G401 (cell line): ENCODE measurements at regions not wholly inside any gene's neighbourhood (a gene's known extent, or its start where the extent isn't known, plus 50 kb on each side); places are given as distances from the start of the nearest gene placed in this dataset.
A peak's percentile ranks its signal among the peaks of the same experiment; 100 is the strongest.

Experiments
- DNase-seq: peaks from one replicate; pipeline ENCODE4 v3.0.0-alpha.2; 2015; ENCODE audit warnings: low spot score
- in situ Hi-C: cut with HindIII; loops from 2 replicates; pipeline ENCODE4 v1.10.0; 2016; ENCODE audit warnings: low sequenced_read_pairs, mixed read lengths

- DNase-seq, result no peak
- in situ Hi-C loops, result no loop called here
Observed at GRCh38 chr3:150194957-150195356, 213.1 kb upstream of the TSC22D2 start.

- in situ Hi-C loops, result no loop called here
- DNase-seq, result no peak
Observed at GRCh38 chr3:150194513-150194912, 213.6 kb upstream of the TSC22D2 start.

DNA sequence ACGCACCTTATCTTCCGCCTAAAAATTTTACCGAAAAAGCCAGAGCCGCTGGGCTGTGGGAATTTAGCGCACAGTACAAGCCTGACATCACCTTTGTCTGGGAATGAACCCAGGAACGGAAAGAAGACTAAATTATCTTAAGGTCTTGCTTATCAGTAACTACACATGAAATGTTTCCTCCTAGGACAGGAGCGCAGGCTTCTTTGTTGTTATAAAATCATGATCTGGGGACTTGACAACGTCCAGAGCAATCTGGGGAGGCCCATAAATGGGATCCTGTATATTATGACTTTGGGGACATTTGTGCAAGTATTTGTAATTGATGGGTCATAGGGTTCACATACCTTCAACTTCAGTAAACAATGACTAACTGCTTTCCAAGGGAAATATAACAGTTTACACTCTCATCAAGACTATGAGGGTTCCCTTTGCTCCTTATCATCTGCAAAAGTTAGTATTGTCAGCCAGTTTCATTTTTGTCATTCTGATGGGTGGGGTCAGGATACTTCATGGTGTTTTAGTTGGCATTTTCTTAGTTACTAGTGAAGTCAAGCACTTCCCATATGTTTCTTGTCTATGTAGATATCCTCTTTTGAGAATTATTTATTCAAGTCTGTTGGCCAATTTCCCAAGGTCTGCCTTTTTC is 213.9 kb upstream of the PFN2 start:
- DNase-seq, result no peak
- in situ Hi-C loops, result no loop called here

DNA sequence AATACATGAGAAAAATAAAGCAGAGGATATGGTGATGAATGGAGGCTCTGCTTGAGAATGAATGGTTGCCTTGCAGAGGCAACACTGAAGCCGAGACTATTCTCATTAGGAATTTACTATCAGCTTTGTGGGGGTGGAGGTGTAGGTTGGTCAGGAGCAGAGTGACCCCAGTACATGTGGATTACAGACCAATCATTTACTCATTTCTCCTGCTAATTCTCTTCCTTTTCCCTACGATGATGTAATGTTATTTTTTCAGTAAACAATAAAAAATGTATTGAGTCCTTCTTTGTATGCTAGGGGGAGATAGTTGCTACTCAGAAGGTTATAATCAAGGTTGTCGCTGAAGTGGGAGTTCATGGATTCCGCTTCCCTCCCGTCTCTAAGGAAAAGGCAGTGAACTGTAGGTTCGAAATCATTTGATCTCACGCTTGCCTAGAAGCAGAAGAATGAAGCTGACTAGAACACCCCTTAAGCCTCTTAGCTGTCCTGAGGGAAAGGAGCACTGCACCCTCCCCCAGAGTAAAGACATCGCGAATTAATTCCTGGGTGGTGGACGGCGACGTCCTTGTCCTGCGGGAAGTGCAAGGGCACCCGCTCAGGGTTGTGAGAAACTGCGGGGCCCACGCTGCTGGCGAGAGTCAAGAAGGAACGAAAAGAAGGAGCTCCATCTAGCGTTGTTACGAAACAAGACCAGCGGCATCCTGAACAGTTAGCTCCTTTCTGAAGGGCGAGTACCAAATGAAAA is 213.2 kb upstream of the PFN2 start:
- in situ Hi-C loops, result no loop called here
- peak; percentile 84 for DNase-seq

DNA sequence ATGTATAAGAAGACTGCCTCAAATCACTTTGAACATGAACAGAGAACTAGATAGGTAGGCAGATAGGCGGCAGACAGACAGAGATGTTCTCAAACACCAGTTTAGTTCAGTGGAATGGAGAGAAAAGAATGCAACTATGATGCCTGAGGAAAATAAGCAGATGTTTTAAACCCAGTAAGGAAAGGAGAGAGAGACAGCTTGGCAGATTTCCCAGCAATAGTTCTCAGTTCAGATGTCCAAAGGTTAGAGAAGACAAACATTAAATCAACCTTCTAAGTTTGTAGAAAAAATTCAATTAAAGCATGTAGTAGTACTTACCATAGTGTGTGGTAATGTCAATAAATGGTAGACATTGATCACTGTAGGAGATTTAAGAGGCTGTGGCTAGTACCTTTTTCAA is 209.6 kb upstream of the PFN2 start:
- no peak for DNase-seq
- in situ Hi-C loops, result no loop called here

DNA sequence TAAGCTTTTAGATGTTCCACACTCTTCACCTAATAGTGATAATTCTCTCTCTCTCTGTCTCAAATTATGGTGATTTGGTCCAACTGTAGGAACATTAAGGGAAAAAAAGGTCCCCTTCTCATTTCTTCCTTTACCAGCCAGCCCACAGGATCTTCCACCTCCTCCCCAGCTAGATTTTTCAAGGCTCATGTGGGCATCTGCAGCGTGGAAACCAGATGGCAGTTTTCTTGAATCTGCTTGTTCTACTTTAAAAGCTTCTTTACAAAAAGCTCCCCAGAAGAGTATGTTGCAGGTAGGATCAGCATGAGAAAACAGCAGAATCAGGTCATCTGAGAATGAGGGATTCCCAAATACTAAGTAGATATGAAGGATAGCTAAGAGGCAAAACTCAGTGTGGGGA is 208.6 kb upstream of the PFN2 start:
- in situ Hi-C loops, result no loop called here

DNA sequence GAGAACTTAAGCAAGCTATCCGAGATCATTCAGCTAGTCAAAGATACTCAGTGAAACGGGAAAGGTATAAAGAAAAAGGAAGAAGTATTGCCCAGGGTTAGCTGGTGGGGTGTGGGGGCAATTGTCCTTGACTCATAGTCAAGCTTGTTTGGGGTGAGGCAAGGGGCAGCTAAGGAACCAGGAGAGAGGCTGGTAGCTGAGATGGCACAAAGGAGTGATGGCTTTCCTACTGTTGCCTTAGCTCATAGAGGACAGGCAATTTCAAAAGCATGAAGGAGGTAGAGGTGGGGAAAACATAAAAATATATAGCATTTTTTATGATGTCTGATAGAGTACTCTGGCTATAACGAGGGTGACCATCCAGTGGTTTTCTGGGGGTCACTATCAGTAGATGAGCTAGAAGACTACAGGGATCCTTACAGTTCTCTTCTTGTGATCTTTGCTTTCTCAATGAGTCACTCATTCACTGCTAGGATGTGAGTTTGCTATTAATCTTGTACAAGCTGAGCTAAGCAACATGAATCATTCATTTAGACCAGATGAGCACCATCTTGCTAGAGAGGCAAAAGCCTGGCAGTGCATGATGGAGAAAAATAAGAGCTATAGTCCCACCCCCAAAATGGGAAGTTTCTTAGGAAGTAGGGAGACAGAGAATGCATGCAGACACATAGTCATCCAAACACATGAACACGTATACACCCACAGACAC is 207.1 kb upstream of the PFN2 start:
- no peak for DNase-seq
- in situ Hi-C loops, result no loop called here

More for the DNA sequence above, 208.6 kb upstream of the PFN2 start:
- no peak for DNase-seq

DNA sequence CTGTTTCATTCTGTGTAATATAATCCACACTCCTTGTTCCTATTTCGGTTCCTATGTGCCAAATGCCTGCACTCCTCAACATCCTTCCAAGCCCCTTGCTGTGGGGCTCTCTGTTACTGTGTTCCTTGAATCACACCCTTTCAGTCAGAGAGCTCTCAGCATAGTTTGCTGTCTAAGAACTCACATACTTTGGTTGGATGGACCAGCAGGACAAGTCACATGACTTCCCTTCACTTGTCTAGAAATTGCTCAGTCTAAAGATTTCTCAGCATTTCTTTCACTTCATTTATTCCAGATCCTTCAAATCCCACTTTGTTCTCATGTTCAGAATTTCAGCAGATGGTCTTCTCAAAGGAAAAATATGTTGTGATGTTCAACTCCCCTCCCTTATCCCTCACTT is 203.5 kb upstream of the PFN2 start:
- DNase-seq, result no peak
- in situ Hi-C loops, result no loop called here

- in situ Hi-C loops, result no loop called here
Observed at GRCh38 chr3:150172356-150172755, 201.7 kb upstream of the PFN2 start.

GRCh38 chr3:150170852-150171520 is 200.3 kb upstream of the PFN2 start:
- DNase-seq, result no peak
- in situ Hi-C loops, result no loop called here

More at GRCh38 chr3:150172356-150172755, 201.7 kb upstream of the PFN2 start:
- DNase-seq, result no peak

DNA sequence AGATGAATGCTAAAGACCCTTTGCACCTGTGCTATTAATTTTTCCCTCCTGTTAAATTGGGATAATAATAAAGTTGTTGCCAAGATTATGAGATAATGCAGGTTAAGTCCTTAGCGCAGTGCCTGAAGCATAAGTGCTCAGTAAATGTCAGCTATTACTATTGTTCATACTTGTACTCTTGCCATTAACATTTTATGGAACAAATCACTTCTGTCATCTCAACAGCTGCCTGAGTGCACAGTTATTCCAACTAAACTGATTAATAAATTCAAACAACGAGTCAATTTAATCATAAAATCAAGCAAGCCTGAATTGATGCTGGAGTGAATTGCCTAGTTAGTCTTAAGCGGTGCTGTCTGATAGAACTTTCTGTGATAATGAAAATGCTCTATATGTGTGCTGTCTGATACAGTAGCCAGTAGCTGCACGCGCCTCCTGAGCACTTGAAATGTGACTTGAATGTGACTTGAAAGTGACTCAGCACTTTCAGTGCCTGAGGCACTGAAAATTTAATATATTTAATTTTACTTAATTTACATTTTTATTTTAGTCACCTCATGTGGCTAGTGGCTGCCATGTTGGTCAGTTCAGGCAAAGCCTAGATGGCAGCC is 198.7 kb upstream of the PFN2 start:
- no peak for DNase-seq
- in situ Hi-C loops, result no loop called here

GRCh38 chr3:150168698-150169097 is 198.0 kb upstream of the PFN2 start:
- peak; percentile 5 for DNase-seq
- in situ Hi-C loops, result no loop called here

- no peak for DNase-seq
- in situ Hi-C loops, result no loop called here
Observed at GRCh38 chr3:150165396-150166094, 194.8 kb upstream of the PFN2 start.

GRCh38 chr3:150161011-150161410 is 190.3 kb upstream of the PFN2 start:
- in situ Hi-C loops, result no loop called here
- no peak for DNase-seq

DNA sequence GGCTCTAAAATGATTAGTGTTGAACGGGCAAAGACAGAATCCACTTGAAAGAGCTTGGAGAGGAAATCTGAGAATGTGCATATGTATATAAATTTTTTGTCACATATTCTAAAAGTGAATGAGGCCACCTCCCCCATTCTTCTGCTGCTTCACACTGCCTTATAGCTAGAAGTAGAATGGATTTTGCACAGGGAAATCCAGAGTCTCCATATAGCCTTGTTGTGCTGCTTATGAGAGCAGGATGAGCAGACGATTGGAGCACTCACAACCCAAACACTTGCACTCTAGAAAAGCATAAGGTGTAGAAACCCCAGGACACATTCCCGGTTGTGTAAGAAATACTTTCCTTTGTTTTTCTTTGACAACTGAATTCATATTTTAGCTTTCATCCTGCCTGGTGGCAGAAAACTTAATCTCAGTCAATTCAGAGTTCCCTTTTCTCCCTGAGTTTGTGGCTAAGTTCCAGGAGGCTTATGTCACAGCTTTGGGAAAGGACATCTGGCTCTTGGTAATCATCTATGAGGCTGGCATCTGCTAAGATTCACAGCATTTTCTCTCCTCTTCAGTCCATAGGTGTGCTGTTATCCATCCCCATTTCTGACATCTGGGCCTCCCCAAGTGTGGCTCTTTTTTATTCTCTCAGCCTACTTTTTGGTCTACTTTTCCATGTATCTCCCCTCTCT is 188.4 kb upstream of the PFN2 start:
- in situ Hi-C loops, result no loop called here
- no peak for DNase-seq

- no peak for DNase-seq
- in situ Hi-C loops, result no loop called here
Observed at GRCh38 chr3:150152567-150152966, 181.9 kb upstream of the PFN2 start.

DNA sequence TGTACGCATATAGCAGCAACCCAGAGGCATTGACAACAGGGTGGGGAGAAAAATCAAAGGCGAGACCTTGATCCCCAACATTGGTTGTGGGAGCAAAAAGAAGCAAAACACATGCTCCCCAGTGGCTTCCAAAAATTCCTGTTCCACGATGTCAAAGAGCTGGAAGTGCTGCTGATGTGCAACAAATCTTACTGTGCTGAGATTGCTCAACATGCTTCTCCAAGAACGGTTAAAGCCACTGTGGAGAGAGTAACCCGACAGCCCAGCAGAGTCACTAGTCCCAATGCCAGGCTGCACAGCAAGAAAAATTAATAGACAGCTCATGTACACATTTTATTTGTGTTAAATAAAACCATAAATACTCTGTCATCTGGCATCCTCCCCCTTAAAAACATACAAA is 179.9 kb upstream of the PFN2 start:
- in situ Hi-C loops, result no loop called here
- no peak for DNase-seq

DNA sequence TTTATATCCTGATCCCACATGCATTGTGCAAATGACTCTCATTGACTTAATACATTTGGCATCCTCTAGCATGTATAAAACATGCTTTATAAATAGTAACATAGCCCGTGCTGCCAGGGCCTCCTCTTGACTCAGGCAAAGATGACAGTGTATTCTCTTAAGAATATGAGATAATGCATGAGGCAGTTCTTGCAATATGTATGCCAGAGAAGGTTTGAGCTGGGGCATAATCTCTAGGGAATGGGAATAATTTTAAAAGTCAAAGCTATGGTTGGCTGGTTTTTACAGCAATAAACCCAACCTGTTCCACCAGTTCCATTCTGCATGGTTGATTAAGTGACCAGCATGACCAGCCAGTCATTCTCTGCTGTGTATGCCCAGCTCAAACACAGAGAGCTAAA is 179.0 kb upstream of the PFN2 start:
- in situ Hi-C loops, result no loop called here
- DNase-seq, result no peak
